Endothelial cell of umbilical vein (primary cell): ENCODE measurements at regions not wholly inside any gene's neighbourhood (a gene's known extent, or its start where the extent isn't known, plus 50 kb on each side); places are given as distances from the start of the nearest gene placed in this dataset.

Experiments used
- CTCF ChIP-seq, 2 donors: IDR thresholded peaks; 1 replicate in 1 of 2; 2 replicates in 1 of 2; pipeline ENCODE4 v1.5.1; 2011; ENCODE audit warnings: low read length in 2 of 2, mild to moderate bottlenecking in 2 of 2, moderate library complexity in 2 of 2, control low read depth in 1 of 2, inconsistent platforms in 1 of 2, low read depth in 1 of 2; ENCODE audit not compliant: insufficient read depth in 1 of 2; ENCODE audit errors: extremely low read depth in 1 of 2
- FOS ChIP-seq: IDR thresholded peaks from 2 replicates; pipeline ENCODE4 v1.6.1; 2011; ENCODE audit warnings: mild to moderate bottlenecking, low read length, moderate library complexity, borderline replicate concordance; ENCODE audit not compliant: insufficient read depth
- POLR2A ChIP-seq: IDR thresholded peaks from 2 replicates; pipeline ENCODE4 v1.6.1; 2012; ENCODE audit warnings: low read depth, mild to moderate bottlenecking, control low read depth, low read length

DNA sequence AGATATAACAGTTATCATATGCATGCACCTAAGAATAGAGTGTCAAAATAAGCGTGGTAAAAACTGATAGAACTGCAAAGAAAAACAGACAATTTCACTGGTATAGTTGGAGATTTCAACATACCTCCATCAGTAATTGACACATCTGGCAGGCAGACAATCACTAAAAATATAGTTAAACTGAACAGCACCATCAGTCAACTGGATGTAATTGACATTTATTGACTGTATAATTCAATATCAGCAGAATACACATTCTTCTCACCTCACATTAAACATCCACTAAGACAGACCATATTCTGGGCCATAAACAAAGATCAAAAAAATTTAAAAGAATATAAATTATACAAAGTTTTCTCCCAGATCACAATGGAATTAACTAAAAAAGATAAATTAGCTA, 378.5 kb upstream of the RGPD4 start:
- TF ChIP-seq CTCF (IDR thresholded peaks at IDR 0.05; ENCODE audit: extremely low read depth in 1 of 2, insufficient read depth in 1 of 2, low read depth in 1 of 2, low read length in 2 of 2) (no peak), POLR2A (no peak), FOS (no peak)
